OCI-LY7 (cell line): ENCODE measurements at regions not wholly inside any gene's neighbourhood (a gene's known extent, or its start where the extent isn't known, plus 50 kb on each side); places are given as distances from the start of the nearest gene placed in this dataset.
"Not testable (repeated sequence)": the region's sequence is repeated elsewhere in the genome, so short reads cannot be mapped to it uniquely, and the experiment has no call there.

Experiments used
- BruUV-seq: library from RNA; stranded (reverse); fragments of 400-500 nt; replicated peaks from 2 replicates; lab custom pipeline; 2021; lab: Mats Ljungman, UMichigan
- CTCF ChIA-PET: fragments of 300-600 bp; sonication (Branson Sonifier 250); formaldehyde crosslinking; loops from one replicate; lab custom pipeline; 2022; ENCODE audit warnings: antibody characterized with exemption; ENCODE audit not compliant: unreplicated experiment; lab: Charles Lee
- POLR2A ChIA-PET: fragments of 300-600 bp; sonication (Branson Sonifier 250); formaldehyde crosslinking; loops from one replicate; lab custom pipeline; 2022; ENCODE audit warnings: antibody characterized with exemption; lab: Charles Lee
- DNase-seq: peaks from one replicate; pipeline ENCODE4 v3.0.0-alpha.2; 2015; ENCODE audit warnings: low spot score
- H2AFZ ChIP-seq: fragments of 200-600 bp; sonication (generic), shearing (Covaris generic); 2 replicates; pipeline ENCODE4 v1.6.1; 2014; ENCODE audit warnings: mild to moderate bottlenecking, antibody characterized with exemption, low read length, moderate library complexity
- H3K27ac ChIP-seq: fragments of 200-600 bp; sonication (generic); 2 replicates; pipeline ENCODE4 v1.5.1; 2014; ENCODE audit warnings: mixed run types, low read depth, mild to moderate bottlenecking, moderate library complexity, low read length, inconsistent platforms; ENCODE audit not compliant: poor library complexity, severe bottlenecking
- H3K36me3 ChIP-seq: fragments of 200-600 bp; sonication (generic); 2 replicates; pipeline ENCODE4 v1.6.1; 2014; ENCODE audit warnings: mild to moderate bottlenecking, antibody characterized with exemption, low read length, moderate library complexity, mixed read lengths; ENCODE audit not compliant: insufficient read depth
- H3K4me1 ChIP-seq: fragments of 200-600 bp; sonication (generic); 2 replicates; pipeline ENCODE4 v1.5.1; 2014; ENCODE audit warnings: mild to moderate bottlenecking, low read length; ENCODE audit not compliant: insufficient read depth, poor library complexity, severe bottlenecking
- H3K4me2 ChIP-seq: fragments of 200-600 bp; sonication (generic); 2 replicates; pipeline ENCODE4 v1.6.1; 2014; ENCODE audit warnings: mild to moderate bottlenecking, low read length
- H3K4me3 ChIP-seq: fragments of 200-600 bp; sonication (generic); 2 replicates; pipeline ENCODE4 v1.5.1; 2014; ENCODE audit warnings: mild to moderate bottlenecking, low read depth, low read length; ENCODE audit not compliant: poor library complexity, severe bottlenecking
- H3K79me2 ChIP-seq: fragments of 200-600 bp; sonication (generic); 2 replicates; pipeline ENCODE4 v1.6.1; 2016; ENCODE audit warnings: low read depth, mild to moderate bottlenecking, low read length, moderate library complexity, mixed read lengths; ENCODE audit not compliant: insufficient read depth
- H3K9me2 ChIP-seq: fragments of 200-600 bp; sonication (generic); 2 replicates; pipeline ENCODE4 v1.6.1; 2016; ENCODE audit warnings: mild to moderate bottlenecking, low read length, mixed read lengths; ENCODE audit not compliant: insufficient read depth
- H3K9me3 ChIP-seq: fragments of 200-600 bp; sonication (generic); 2 replicates; pipeline ENCODE4 v1.6.1; 2014; ENCODE audit warnings: mild to moderate bottlenecking, mixed run types, low read length, mixed read lengths
- H4K20me1 ChIP-seq: fragments of 200-600 bp; sonication (generic); 2 replicates; pipeline ENCODE4 v1.6.1; 2014; ENCODE audit warnings: mild to moderate bottlenecking, antibody characterized with exemption, low read length, moderate library complexity, mixed read lengths; ENCODE audit not compliant: insufficient read depth
- CTCF ChIP-seq: fragments of 200-600 bp; sonication (generic); conservative IDR thresholded peaks from 2 replicates; pipeline ENCODE4 v1.5.1; 2014; ENCODE audit warnings: mild to moderate bottlenecking, antibody characterized with exemption, low read length, moderate library complexity, mixed read lengths
- EZH2phosphoT487 ChIP-seq: fragments of 200-600 bp; sonication (generic); IDR thresholded peaks from 2 replicates; pipeline ENCODE4 v1.6.1; 2018; ENCODE audit warnings: low read depth, borderline replicate concordance, mild to moderate bottlenecking, mixed run types, antibody characterized with exemption, low read length, moderate library complexity, mixed read lengths
- intact Hi-C: fragments of 100-400 bp; cut with micrococcal nuclease; formaldehyde crosslinking; loops from one replicate; pipeline ENCODE4 v1.10.0; 2022; ENCODE audit not compliant: unreplicated experiment

- POLR2A ChIA-PET: no interaction called here
- Histone ChIP-seq H3K9me2 (no peaks in the 10 kb centered on the region), H3K79me2 (no peaks in the 10 kb centered on the region), H3K4me2 (no peak overlapping the region), H4K20me1 (no peaks in the 10 kb centered on the region; the same call in 1 of the 2 replicates), H3K9me3 (no peaks in the 10 kb centered on the region), H3K27ac (no peak overlapping the region), H2AFZ (no peak overlapping the region), H3K4me3 (no peak overlapping the region), H3K36me3 (no peaks in the 10 kb centered on the region), H3K4me1 (no peaks in the 10 kb centered on the region)
- DNase-seq: no peak
- intact Hi-C loops: no loop called here
- CTCF ChIA-PET: no interaction called here
- TF ChIP-seq CTCF: no peak
- TF ChIP-seq EZH2phosphoT487: no peak
- BruUV-seq: no TSS peak
Observed at GRCh38 chr12:131366261-131366871, 344.5 kb upstream of the SFSWAP start.

- CTCF ChIA-PET, intact Hi-C loops, H3K4me1 ChIP-seq, H2AFZ ChIP-seq, H3K4me2 ChIP-seq, POLR2A ChIA-PET, H3K9me3 ChIP-seq, H4K20me1 ChIP-seq, H3K36me3 ChIP-seq, DNase-seq, BruUV-seq, H3K79me2 ChIP-seq, H3K9me2 ChIP-seq, H3K4me3 ChIP-seq, H3K27ac ChIP-seq: not testable (repeated sequence)
Observed at GRCh38 chr12:131367067-131367982, 343.6 kb upstream of the SFSWAP start.

GRCh38 chr12:131367983-131368667 lies 342.8 kb upstream of the SFSWAP start:
- CTCF ChIA-PET: no interaction called here
- no peaks in the 10 kb centered on the region for H3K9me2 ChIP-seq
- no peak overlapping the region for H2AFZ ChIP-seq
- H3K4me2 ChIP-seq: no peak overlapping the region
- H3K36me3 ChIP-seq: no peaks in the 10 kb centered on the region
- no peaks in the 10 kb centered on the region for H3K79me2 ChIP-seq
- no peaks in the 10 kb centered on the region for H3K4me1 ChIP-seq
- TF ChIP-seq EZH2phosphoT487 (no peak), CTCF (no peak)
- intact Hi-C loops: no loop called here
- BruUV-seq: no TSS peak
- POLR2A ChIA-PET: no interaction called here
- H3K27ac ChIP-seq: no peak overlapping the region
- no peak overlapping the region for H3K4me3 ChIP-seq
- no peaks in the 10 kb centered on the region for H3K9me3 ChIP-seq
- no peak for DNase-seq
- no peaks in the 10 kb centered on the region; the same call in 1 of the 2 replicates for H4K20me1 ChIP-seq
